MCF 10A (cell line): ENCODE measurements at regions not wholly inside any gene's neighbourhood (a gene's known extent, or its start where the extent isn't known, plus 50 kb on each side); places are given as distances from the start of the nearest gene placed in this dataset.
A peak's percentile ranks its signal among the peaks of the same experiment; 100 is the strongest.

Experiments used
- BruUV-seq: library from RNA; stranded (reverse); fragments of 400-500 nt; replicated peaks from 2 replicates; lab custom pipeline; 2021; lab: Mats Ljungman, UMichigan
- CTCF ChIA-PET: fragments of 300-600 bp; sonication (Branson Sonifier 250); formaldehyde crosslinking; extraction: SDS; loops from one replicate; lab custom pipeline; 2021; ENCODE audit warnings: antibody characterized with exemption, inconsistent platforms; lab: Yijun Ruan, JAX
- POLR2A ChIA-PET: fragments of 300-600, 350-650 bp; sonication (Branson Sonifier 250); formaldehyde crosslinking; extraction: SDS; loops from one replicate; lab custom pipeline; 2020; ENCODE audit warnings: antibody characterized with exemption, inconsistent platforms; lab: Yijun Ruan, JAX
- DNase-seq: peaks from one replicate; pipeline ENCODE4 v3.0.0-alpha.2; 2018; ENCODE audit not compliant: unreplicated experiment
- H3K27ac Mint-ChIP-seq: one replicate; pipeline ENCODE4 v1.8.0; 2022; ENCODE audit warnings: mild to moderate bottlenecking, low read depth, mixed read lengths; ENCODE audit not compliant: unreplicated experiment
- H3K27me3 Mint-ChIP-seq: one replicate; pipeline ENCODE4 v1.8.0; 2022; ENCODE audit warnings: mixed read lengths; ENCODE audit not compliant: insufficient read depth, unreplicated experiment
- H3K36me3 Mint-ChIP-seq: one replicate; pipeline ENCODE4 v1.8.0; 2022; ENCODE audit warnings: mild to moderate bottlenecking, moderate library complexity, mixed read lengths; ENCODE audit not compliant: insufficient read depth, unreplicated experiment
- H3K4me1 Mint-ChIP-seq: one replicate; pipeline ENCODE4 v1.8.0; 2022; ENCODE audit warnings: mixed read lengths; ENCODE audit not compliant: insufficient read depth, unreplicated experiment
- H3K4me3 Mint-ChIP-seq: one replicate; pipeline ENCODE4 v1.8.0; 2022; ENCODE audit warnings: mild to moderate bottlenecking, moderate library complexity, mixed read lengths; ENCODE audit not compliant: unreplicated experiment
- H3K9me3 Mint-ChIP-seq: one replicate; pipeline ENCODE4 v1.8.0; 2022; ENCODE audit warnings: mixed read lengths; ENCODE audit not compliant: unreplicated experiment
- intact Hi-C: fragments of 100-400 bp; cut with micrococcal nuclease; formaldehyde crosslinking; loops from 2 replicates; pipeline ENCODE4 v1.14.1; 2022
- TF ChIP-seq, protein P1 (sequence below): fragments of 200-600 bp; IDR thresholded peaks from one replicate; pipeline ENCODE4 v1.8.0; 2022; ENCODE audit warnings: antibody characterized with exemption, mild to moderate bottlenecking; ENCODE audit not compliant: unreplicated experiment

DNA sequence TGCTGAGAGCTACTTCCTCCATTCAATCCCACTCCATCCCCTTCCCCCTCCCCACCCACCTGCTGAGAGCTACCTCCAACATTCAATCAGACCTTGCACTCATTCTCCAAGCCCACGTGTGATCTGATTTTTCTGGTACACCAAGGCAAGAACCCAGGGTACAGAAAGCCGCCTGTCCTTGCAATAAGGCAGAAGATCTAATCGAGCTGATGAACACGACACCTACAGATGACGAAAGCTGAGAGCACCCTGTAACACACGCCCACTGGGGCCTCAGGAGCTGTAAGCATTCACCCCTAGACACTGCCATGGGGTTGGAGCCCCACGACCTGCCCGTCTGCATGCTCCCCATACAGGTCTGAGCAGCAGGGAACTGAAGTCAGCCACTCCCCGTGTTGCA is 58.3 kb downstream of the TRIML1 start:
- ChIA-PET CTCF (no interaction called here), POLR2A (interaction anchor here (0.6 kb wide), 1 partner anchor 76 kb away, joined by 4 read pairs; no protein-coding TSS in a partner anchor)
- intact Hi-C loops = no loop called here
- TF ChIP-seq, protein P1, sequence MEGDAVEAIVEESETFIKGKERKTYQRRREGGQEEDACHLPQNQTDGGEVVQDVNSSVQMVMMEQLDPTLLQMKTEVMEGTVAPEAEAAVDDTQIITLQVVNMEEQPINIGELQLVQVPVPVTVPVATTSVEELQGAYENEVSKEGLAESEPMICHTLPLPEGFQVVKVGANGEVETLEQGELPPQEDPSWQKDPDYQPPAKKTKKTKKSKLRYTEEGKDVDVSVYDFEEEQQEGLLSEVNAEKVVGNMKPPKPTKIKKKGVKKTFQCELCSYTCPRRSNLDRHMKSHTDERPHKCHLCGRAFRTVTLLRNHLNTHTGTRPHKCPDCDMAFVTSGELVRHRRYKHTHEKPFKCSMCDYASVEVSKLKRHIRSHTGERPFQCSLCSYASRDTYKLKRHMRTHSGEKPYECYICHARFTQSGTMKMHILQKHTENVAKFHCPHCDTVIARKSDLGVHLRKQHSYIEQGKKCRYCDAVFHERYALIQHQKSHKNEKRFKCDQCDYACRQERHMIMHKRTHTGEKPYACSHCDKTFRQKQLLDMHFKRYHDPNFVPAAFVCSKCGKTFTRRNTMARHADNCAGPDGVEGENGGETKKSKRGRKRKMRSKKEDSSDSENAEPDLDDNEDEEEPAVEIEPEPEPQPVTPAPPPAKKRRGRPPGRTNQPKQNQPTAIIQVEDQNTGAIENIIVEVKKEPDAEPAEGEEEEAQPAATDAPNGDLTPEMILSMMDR = no peak
- H3K9me3 Mint-ChIP-seq = peaks cover 2% of the 10 kb centered on the region
- no peak overlapping the region for H3K4me3 Mint-ChIP-seq
- H3K27ac Mint-ChIP-seq = no peak overlapping the region
- BruUV-seq = no TSS peak
- DNase-seq = no peak
- H3K36me3 Mint-ChIP-seq = no peaks in the 10 kb centered on the region
- H3K27me3 Mint-ChIP-seq = no peaks in the 10 kb centered on the region
- peaks cover 14% of the 10 kb centered on the region for H3K4me1 Mint-ChIP-seq

- Mint-ChIP-seq H3K4me3 (no peak overlapping the region), H3K9me3 (peaks cover 8% of the 10 kb centered on the region), H3K4me1 (peaks cover 14% of the 10 kb centered on the region), H3K27me3 (no peaks in the 10 kb centered on the region), H3K27ac (peak overlapping the region; percentile 65), H3K36me3 (no peaks in the 10 kb centered on the region)
- peak; percentile 14 for DNase-seq
- TF ChIP-seq, protein P1 = no peak
- CTCF ChIA-PET = interaction anchor here (0.5 kb wide), 1 partner anchor 29 kb away, joined by 3 read pairs; no protein-coding TSS in a partner anchor
- POLR2A ChIA-PET = interaction anchor here (0.6 to 1.7 kb wide), 2 partner anchors 12 to 1742 kb away, joined by 3 to 5 read pairs; partner anchors contain the start of gene FRG1
- no TSS peak for BruUV-seq
- intact Hi-C loops = no loop called here
These were observed 59.9 kb downstream of the TRIML1 start for GRCh38 chr4:188198982-188199792.

DNA sequence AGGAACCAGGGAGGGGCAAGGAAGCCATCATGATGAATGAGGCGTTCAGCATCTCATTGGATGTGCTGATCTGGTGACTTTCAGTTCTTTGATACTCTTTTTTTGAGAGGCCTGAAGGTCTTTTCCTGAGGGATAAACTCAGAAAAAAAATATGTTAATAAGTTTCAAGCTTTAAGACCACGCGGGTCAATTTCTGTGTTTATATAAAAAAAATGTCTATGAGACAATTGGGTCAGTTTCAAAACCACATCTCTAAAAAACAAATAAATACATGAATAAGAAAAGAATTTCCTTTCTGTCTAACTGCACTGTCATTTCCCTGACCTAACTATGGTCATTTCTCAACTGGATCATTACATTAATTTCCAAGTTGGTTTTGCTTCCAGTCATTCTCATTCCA is 62.6 kb downstream of the TRIML1 start:
- no peak overlapping the region for H3K27ac Mint-ChIP-seq
- BruUV-seq = no TSS peak
- ChIA-PET CTCF (no interaction called here), POLR2A (no interaction called here)
- intact Hi-C loops = no loop called here
- peaks cover 14% of the 10 kb centered on the region for H3K4me1 Mint-ChIP-seq
- peaks cover 8% of the 10 kb centered on the region for H3K9me3 Mint-ChIP-seq
- H3K36me3 Mint-ChIP-seq = no peaks in the 10 kb centered on the region
- no peak overlapping the region for H3K4me3 Mint-ChIP-seq
- TF ChIP-seq, protein P1 = no peak
- no peaks in the 10 kb centered on the region for H3K27me3 Mint-ChIP-seq
- DNase-seq = no peak

GRCh38 chr4:188206783-188207182 is 67.5 kb downstream of the TRIML1 start:
- DNase-seq = no peak
- TF ChIP-seq, protein P1 = no peak
- no TSS peak for BruUV-seq
- no peaks in the 10 kb centered on the region for H3K27me3 Mint-ChIP-seq
- H3K9me3 Mint-ChIP-seq = peaks cover 8% of the 10 kb centered on the region
- intact Hi-C loops = no loop called here
- ChIA-PET POLR2A (no interaction called here), CTCF (interaction anchor here (0.6 to 0.7 kb wide), 2 partner anchors 45 to 116 kb away, joined by 3 read pairs; no protein-coding TSS in a partner anchor)
- H3K36me3 Mint-ChIP-seq = no peaks in the 10 kb centered on the region
- no peak overlapping the region for H3K4me3 Mint-ChIP-seq
- no peaks in the 10 kb centered on the region for H3K4me1 Mint-ChIP-seq
- no peak overlapping the region for H3K27ac Mint-ChIP-seq
